HepG2 (cell line): ENCODE measurements at regions not wholly inside any gene's neighbourhood (a gene's known extent, or its start where the extent isn't known, plus 50 kb on each side); places are given as distances from the start of the nearest gene placed in this dataset.

Experiments
- ATAC-seq: fragments of 200-7000 bp; cut with Tn5 transposase; 3 replicates; pipeline ENCODE4 v1.9.1; 2020; ENCODE audit warnings: mild to moderate bottlenecking, moderate library complexity
- BruUV-seq: library from RNA; stranded (reverse); fragments of 400-500 nt; replicated peaks from 2 replicates; lab custom pipeline; 2021; lab: Mats Ljungman, UMichigan
- CTCF ChIA-PET: fragments of 300-600 bp; formaldehyde crosslinking; extraction: SDS; loops from one replicate; lab custom pipeline; 2021; ENCODE audit warnings: low total read pairs, inconsistent platforms, low intra/inter-chr PET ratio; lab: Yijun Ruan, JAX
- POLR2A ChIA-PET: fragments of 350-600 bp; sonication (Branson Sonifier 250); formaldehyde crosslinking; loops from one replicate; lab custom pipeline; 2020; ENCODE audit warnings: antibody characterized with exemption, inconsistent platforms; lab: Yijun Ruan, JAX
- DNase-seq: peaks from one replicate; pipeline ENCODE4 v3.0.0-alpha.2; 2015; ENCODE audit warnings: low spot score
- FAIRE-seq: peaks from 3 replicates; lab custom pipeline; 2011; peaks lifted over from hg19 to GRCh38; lab: Jason Lieb, UNC
- H2AFZ ChIP-seq: one replicate; pipeline ENCODE4 v1.6.1; 2011; ENCODE audit warnings: low read length, inconsistent platforms
- H3K27ac ChIP-seq: fragments of 300-600 bp; 3 replicates; pipeline ENCODE4 v1.8.0; 2011; ENCODE audit warnings: mixed run types, mild to moderate bottlenecking, mixed read lengths, low read length, inconsistent platforms; ENCODE audit not compliant: insufficient read depth; ENCODE audit errors: extremely low read length
- H3K27me3 ChIP-seq, 2 experiments: fragments of 200-600 bp in 1 of 2; 2 replicates in 1 of 2; 3 replicates in 1 of 2; pipeline versions ENCODE4 v1.6.0 to v1.8.0; 2011; ENCODE audit warnings: low read length in 2 of 2, mild to moderate bottlenecking in 2 of 2, moderate library complexity in 2 of 2, inconsistent platforms in 1 of 2; ENCODE audit not compliant: insufficient read depth in 2 of 2, control insufficient read depth in 1 of 2
- H3K36me3 ChIP-seq, 2 experiments: fragments of 200-600 bp in 1 of 2; replicated peaks in 1 of 2; 2 replicates in 1 of 2; 3 replicates in 1 of 2; pipeline versions ENCODE4 v1.5.1 to v1.8.0; 2011; ENCODE audit warnings: low read length in 2 of 2, inconsistent platforms in 1 of 2; ENCODE audit not compliant: insufficient read depth in 2 of 2, control insufficient read depth in 1 of 2
- H3K4me1 ChIP-seq: 2 replicates; pipeline ENCODE4 v1.5.1; 2012; ENCODE audit warnings: low read length, inconsistent platforms; ENCODE audit not compliant: insufficient read depth
- H3K4me2 ChIP-seq: 2 replicates; pipeline ENCODE4 v1.6.0; 2011; ENCODE audit warnings: low read depth, low read length, inconsistent platforms
- H3K4me3 ChIP-seq, 3 experiments: fragments of 200-600 bp in 1 of 3; sonication (generic), shearing (Covaris generic) in 1 of 3; replicated peaks in 1 of 3; 2 replicates each; pipeline ENCODE4 v1.5.1; 2011 to 2016; ENCODE audit warnings: low read length in 3 of 3, inconsistent platforms in 2 of 3, low read depth in 2 of 3, mild to moderate bottlenecking in 2 of 3, control low read depth in 1 of 3, mixed read lengths in 1 of 3; ENCODE audit not compliant: insufficient read depth in 1 of 3
- H3K79me2 ChIP-seq: one replicate; pipeline ENCODE4 v1.6.1; 2011; ENCODE audit warnings: low read length, inconsistent platforms; ENCODE audit not compliant: insufficient read depth
- H3K9ac ChIP-seq: 2 replicates; pipeline ENCODE4 v1.6.0; 2011; ENCODE audit warnings: mild to moderate bottlenecking, low read depth, low read length, inconsistent platforms; ENCODE audit not compliant: insufficient read depth
- H3K9me3 ChIP-seq: 2 replicates; pipeline ENCODE4 v1.5.1; 2012; ENCODE audit warnings: mild to moderate bottlenecking, low read length
- H4K20me1 ChIP-seq: 2 replicates; pipeline ENCODE4 v1.6.0; 2011; ENCODE audit warnings: inconsistent platforms, mild to moderate bottlenecking, low read length, moderate library complexity; ENCODE audit not compliant: insufficient read depth
- CEBPB ChIP-seq: IDR thresholded peaks from 2 replicates; pipeline ENCODE4 v1.6.1; 2011; ENCODE audit warnings: low read depth, low read length, improper control_type of control experiment, borderline replicate concordance
- CENPX ChIP-seq: sonication (generic); formaldehyde crosslinking; IDR thresholded peaks from 2 replicates; pipeline ENCODE4 v1.9.0; 2021; ENCODE audit warnings: mild to moderate bottlenecking, missing genetic modification reagents, moderate library complexity
- PLRG1 ChIP-seq: fragments of 450-650 bp; conservative IDR thresholded peaks from 2 replicates; pipeline ENCODE4 v1.6.1; 2016
- RAD51 ChIP-seq: fragments of 450-650 bp; IDR thresholded peaks from 2 replicates; pipeline ENCODE4 v1.6.1; 2016; ENCODE audit warnings: borderline replicate concordance
- SAP130 ChIP-seq: IDR thresholded peaks from 2 replicates; pipeline ENCODE4 v1.6.1; 2016; ENCODE audit warnings: low read depth
- TBX2 ChIP-seq: sonication (generic); formaldehyde crosslinking; IDR thresholded peaks from 2 replicates; pipeline ENCODE4 v1.5.0; 2020; ENCODE audit warnings: missing genetic modification reagents, mild to moderate bottlenecking, borderline replicate concordance
- TSC22D2 ChIP-seq: sonication (generic); formaldehyde crosslinking; IDR thresholded peaks from 2 replicates; pipeline ENCODE4 v1.5.1; 2020; ENCODE audit warnings: missing genetic modification reagents, mild to moderate bottlenecking, borderline replicate concordance
- ZC3H13 ChIP-seq: sonication (generic); formaldehyde crosslinking; IDR thresholded peaks from 2 replicates; pipeline ENCODE4 v1.8.1; 2023; ENCODE audit warnings: mild to moderate bottlenecking, missing genetic modification reagents, moderate library complexity
- ZNF34 ChIP-seq: sonication (generic); formaldehyde crosslinking; IDR thresholded peaks from 2 replicates; pipeline ENCODE4 v1.4.0; 2020; ENCODE audit warnings: mild to moderate bottlenecking, missing genetic modification reagents, borderline replicate concordance
- ZNF598 ChIP-seq: sonication (generic); formaldehyde crosslinking; IDR thresholded peaks from 2 replicates; pipeline ENCODE4 v1.5.1; 2020; ENCODE audit warnings: mild to moderate bottlenecking, missing genetic modification reagents, borderline replicate concordance
- ZSCAN20 ChIP-seq: sonication (generic); formaldehyde crosslinking; IDR thresholded peaks from 2 replicates; pipeline ENCODE4 v1.4.0; 2020; ENCODE audit warnings: missing genetic modification reagents, mild to moderate bottlenecking, borderline replicate concordance
- WGBS: methylation state at CpG from one replicate; pipeline ENCODE4 v1.1.6; 2017; ENCODE audit warnings: low lambda C conversion rate; 5-methylcytosine and 5-hydroxymethylcytosine counted together
- in situ Hi-C: cut with HindIII; loops from 2 replicates; pipeline ENCODE4 v1.10.0; 2017; ENCODE audit warnings: low pct_unique_long_range_greater_than_20kb; ENCODE audit not compliant: extremely low pct_ligation_motif_present
- intact Hi-C: fragments of 100-400 bp; cut with micrococcal nuclease; formaldehyde crosslinking; loops from one replicate; pipeline ENCODE4 v1.10.0; 2022; ENCODE audit not compliant: unreplicated experiment
- TF ChIP-seq, protein P1 (sequence below): sonication (generic); formaldehyde crosslinking; IDR thresholded peaks from 2 replicates; pipeline ENCODE4 v1.4.0; 2020; ENCODE audit warnings: missing genetic modification reagents
- TF ChIP-seq, protein P2 (sequence below): IDR thresholded peaks from 2 replicates; pipeline ENCODE4 v1.6.1; 2016; ENCODE audit warnings: missing compliant biosample characterization, missing genetic modification reagents, borderline replicate concordance
- TF ChIP-seq, protein P3 (sequence below): sonication (generic); formaldehyde crosslinking; IDR thresholded peaks from 2 replicates; pipeline ENCODE4 v1.8.1; 2023; ENCODE audit warnings: mild to moderate bottlenecking, missing genetic modification reagents, borderline replicate concordance

DNA sequence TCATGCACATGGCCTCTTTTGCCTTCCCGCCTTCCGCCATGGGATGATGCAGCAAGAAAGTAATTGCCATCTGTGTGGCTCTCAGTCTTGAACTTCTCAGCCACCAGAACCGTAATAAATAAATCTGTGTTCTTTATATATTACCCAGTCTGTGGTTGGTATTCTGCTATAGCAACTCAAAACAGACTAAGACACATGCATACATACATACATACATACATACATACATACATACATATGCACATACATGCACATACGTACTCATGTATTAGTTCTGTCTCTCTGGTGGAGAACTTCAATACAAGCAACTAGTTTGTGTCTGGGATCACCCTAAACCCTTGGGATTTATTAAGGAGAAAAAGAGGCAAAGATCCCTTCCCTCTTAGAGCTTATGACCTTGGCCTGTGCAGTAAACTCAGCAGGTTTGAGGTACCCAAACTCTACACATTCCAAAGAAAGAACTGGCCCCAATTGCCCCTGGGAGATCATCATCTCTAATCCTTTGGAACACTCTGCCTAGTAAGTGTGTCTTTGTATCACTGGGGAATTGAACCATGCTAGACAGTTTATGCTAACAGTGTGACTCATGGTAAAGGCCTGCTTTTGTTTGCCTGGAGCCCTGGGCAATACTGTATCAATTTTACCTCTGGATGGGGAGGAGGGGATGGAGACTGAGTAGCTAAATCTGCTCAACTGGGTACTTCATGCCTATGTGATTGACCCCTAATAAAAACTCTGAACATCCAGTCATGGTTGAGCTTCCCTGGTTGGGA, 115.6 kb upstream of the LMCD1 start (continued):
- TF ChIP-seq, protein P1, sequence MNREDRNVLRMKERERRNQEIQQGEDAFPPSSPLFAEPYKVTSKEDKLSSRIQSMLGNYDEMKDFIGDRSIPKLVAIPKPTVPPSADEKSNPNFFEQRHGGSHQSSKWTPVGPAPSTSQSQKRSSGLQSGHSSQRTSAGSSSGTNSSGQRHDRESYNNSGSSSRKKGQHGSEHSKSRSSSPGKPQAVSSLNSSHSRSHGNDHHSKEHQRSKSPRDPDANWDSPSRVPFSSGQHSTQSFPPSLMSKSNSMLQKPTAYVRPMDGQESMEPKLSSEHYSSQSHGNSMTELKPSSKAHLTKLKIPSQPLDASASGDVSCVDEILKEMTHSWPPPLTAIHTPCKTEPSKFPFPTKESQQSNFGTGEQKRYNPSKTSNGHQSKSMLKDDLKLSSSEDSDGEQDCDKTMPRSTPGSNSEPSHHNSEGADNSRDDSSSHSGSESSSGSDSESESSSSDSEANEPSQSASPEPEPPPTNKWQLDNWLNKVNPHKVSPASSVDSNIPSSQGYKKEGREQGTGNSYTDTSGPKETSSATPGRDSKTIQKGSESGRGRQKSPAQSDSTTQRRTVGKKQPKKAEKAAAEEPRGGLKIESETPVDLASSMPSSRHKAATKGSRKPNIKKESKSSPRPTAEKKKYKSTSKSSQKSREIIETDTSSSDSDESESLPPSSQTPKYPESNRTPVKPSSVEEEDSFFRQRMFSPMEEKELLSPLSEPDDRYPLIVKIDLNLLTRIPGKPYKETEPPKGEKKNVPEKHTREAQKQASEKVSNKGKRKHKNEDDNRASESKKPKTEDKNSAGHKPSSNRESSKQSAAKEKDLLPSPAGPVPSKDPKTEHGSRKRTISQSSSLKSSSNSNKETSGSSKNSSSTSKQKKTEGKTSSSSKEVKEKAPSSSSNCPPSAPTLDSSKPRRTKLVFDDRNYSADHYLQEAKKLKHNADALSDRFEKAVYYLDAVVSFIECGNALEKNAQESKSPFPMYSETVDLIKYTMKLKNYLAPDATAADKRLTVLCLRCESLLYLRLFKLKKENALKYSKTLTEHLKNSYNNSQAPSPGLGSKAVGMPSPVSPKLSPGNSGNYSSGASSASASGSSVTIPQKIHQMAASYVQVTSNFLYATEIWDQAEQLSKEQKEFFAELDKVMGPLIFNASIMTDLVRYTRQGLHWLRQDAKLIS (CRISPR knock-in tag): no peak
- no peak for TF ChIP-seq SAP130 (CRISPR knock-in tag)

DNA sequence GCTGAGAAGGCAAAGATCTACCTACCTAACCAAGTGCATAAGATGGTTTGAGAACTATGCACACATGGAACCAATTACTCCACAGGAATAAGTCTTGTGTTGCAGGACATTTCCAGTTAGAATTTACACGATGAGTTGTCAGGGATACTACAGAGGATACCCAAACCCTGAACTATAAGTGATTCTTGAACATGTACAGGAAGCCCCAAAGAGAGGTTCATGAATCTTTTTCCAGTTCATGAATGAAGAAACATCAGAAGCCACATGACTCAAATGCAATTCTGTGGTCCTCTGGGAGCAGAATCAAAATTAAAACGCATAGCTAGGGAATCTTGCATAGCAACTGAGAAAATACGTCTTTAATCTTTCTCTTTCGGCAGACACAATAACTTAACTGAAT, 114.1 kb upstream of the LMCD1 start:
- H3K79me2 ChIP-seq: no peaks in the 10 kb centered on the region
- no peaks in the 10 kb centered on the region for H4K20me1 ChIP-seq
- H3K36me3 ChIP-seq: no peaks in the 10 kb centered on the region
- H3K4me1 ChIP-seq: no peaks in the 10 kb centered on the region
- intact Hi-C loops: no loop called here
- no peak overlapping the region for H2AFZ ChIP-seq
- ATAC-seq (no peak), DNase-seq (no peak), FAIRE-seq (no peak)
- H3K9ac ChIP-seq: no peak overlapping the region
- H3K27ac ChIP-seq: no peak overlapping the region
- 2% methylated on average over 4 of the region's 4 CpGs for WGBS
- no peak overlapping the region for H3K4me3 ChIP-seq
- POLR2A ChIA-PET: no interaction called here
- no peaks in the 10 kb centered on the region for H3K27me3 ChIP-seq
- TF ChIP-seq TSC22D2 (CRISPR knock-in tag) (no peak), ZNF34 (no peak), ZC3H13 (no peak), PLRG1 (no peak), CENPX (no peak), ZSCAN20 (CRISPR knock-in tag) (no peak), CEBPB (no peak), TBX2 (CRISPR knock-in tag) (no peak), ZNF598 (no peak), RAD51 (no peak)
- TF ChIP-seq, protein P2, sequence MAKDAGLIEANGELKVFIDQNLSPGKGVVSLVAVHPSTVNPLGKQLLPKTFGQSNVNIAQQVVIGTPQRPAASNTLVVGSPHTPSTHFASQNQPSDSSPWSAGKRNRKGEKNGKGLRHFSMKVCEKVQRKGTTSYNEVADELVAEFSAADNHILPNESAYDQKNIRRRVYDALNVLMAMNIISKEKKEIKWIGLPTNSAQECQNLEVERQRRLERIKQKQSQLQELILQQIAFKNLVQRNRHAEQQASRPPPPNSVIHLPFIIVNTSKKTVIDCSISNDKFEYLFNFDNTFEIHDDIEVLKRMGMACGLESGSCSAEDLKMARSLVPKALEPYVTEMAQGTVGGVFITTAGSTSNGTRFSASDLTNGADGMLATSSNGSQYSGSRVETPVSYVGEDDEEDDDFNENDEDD (CRISPR knock-in tag): no peak
- TF ChIP-seq, protein P3, sequence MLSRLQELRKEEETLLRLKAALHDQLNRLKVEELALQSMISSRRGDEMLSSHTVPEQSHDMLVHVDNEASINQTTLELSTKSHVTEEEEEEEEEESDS: no peak
- no TSS peak for BruUV-seq
- no peak overlapping the region for H3K4me2 ChIP-seq
- H3K9me3 ChIP-seq: no peaks in the 10 kb centered on the region
- CTCF ChIA-PET: no interaction called here
- in situ Hi-C loops: no loop called here
